Activated B cell treated with CpG ODN at 0.5 μM for 24 hours (primary cell): ENCODE measurements at regions not wholly inside any gene's neighbourhood (a gene's known extent, or its start where the extent isn't known, plus 50 kb on each side); places are given as distances from the start of the nearest gene placed in this dataset.

Source experiments
- ATAC-seq: fragments of 200-7000 bp; cut with Tn5 transposase; one replicate; pipeline ENCODE4 v1.10.0; 2021; ENCODE audit warnings: low read depth, mild to moderate bottlenecking, moderate library complexity
- CTCF ChIA-PET: fragments of 350-600 bp; sonication (Branson Sonifier 250); formaldehyde crosslinking; loops from one replicate; lab custom pipeline; 2021; ENCODE audit warnings: antibody characterized with exemption; lab: Charles Lee
- POLR2A ChIA-PET: fragments of 350-600 bp; sonication (Branson Sonifier 250); formaldehyde crosslinking; loops from one replicate; lab custom pipeline; 2021; ENCODE audit warnings: antibody characterized with exemption; lab: Charles Lee
- DNase-seq: peaks from one replicate; pipeline ENCODE4 v3.0.0; 2022
- H3K27ac Mint-ChIP-seq: one replicate; pipeline ENCODE4 v1.8.0; 2020; ENCODE audit warnings: mixed read lengths
- H3K27me3 Mint-ChIP-seq: one replicate; pipeline ENCODE4 v1.8.0; 2021; ENCODE audit warnings: mixed read lengths
- H3K36me3 Mint-ChIP-seq: one replicate; pipeline ENCODE4 v1.8.0; 2021; ENCODE audit warnings: low read depth, mixed read lengths
- H3K4me1 Mint-ChIP-seq: one replicate; pipeline ENCODE4 v1.8.0; 2021; ENCODE audit warnings: mixed read lengths
- H3K4me3 Mint-ChIP-seq: one replicate; pipeline ENCODE4 v1.8.0; 2020; ENCODE audit warnings: mild to moderate bottlenecking, mixed read lengths
- H3K9me3 Mint-ChIP-seq: one replicate; pipeline ENCODE4 v1.8.0; 2020; ENCODE audit warnings: mixed read lengths
- intact Hi-C: fragments of 100-400 bp; cut with micrococcal nuclease; formaldehyde crosslinking; loops from one replicate; pipeline ENCODE4 v1.15.1; 2024
- TF ChIP-seq, protein P1 (sequence below): fragments of 200-600 bp; IDR thresholded peaks from one replicate; pipeline ENCODE4 v1.8.0; 2022; ENCODE audit warnings: antibody characterized with exemption, mild to moderate bottlenecking

- Mint-ChIP-seq H3K4me1 (no peaks in the 10 kb centered on the region), H3K9me3 (no peaks in the 10 kb centered on the region), H3K36me3 (no peaks in the 10 kb centered on the region), H3K27ac (no peak overlapping the region), H3K4me3 (no peak overlapping the region), H3K27me3 (no peaks in the 10 kb centered on the region)
- CTCF ChIA-PET, result no interaction called here
- TF ChIP-seq, protein P1, sequence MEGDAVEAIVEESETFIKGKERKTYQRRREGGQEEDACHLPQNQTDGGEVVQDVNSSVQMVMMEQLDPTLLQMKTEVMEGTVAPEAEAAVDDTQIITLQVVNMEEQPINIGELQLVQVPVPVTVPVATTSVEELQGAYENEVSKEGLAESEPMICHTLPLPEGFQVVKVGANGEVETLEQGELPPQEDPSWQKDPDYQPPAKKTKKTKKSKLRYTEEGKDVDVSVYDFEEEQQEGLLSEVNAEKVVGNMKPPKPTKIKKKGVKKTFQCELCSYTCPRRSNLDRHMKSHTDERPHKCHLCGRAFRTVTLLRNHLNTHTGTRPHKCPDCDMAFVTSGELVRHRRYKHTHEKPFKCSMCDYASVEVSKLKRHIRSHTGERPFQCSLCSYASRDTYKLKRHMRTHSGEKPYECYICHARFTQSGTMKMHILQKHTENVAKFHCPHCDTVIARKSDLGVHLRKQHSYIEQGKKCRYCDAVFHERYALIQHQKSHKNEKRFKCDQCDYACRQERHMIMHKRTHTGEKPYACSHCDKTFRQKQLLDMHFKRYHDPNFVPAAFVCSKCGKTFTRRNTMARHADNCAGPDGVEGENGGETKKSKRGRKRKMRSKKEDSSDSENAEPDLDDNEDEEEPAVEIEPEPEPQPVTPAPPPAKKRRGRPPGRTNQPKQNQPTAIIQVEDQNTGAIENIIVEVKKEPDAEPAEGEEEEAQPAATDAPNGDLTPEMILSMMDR, result no peak
- ATAC-seq, result no peak
- DNase-seq, result no peak
- POLR2A ChIA-PET, result no interaction called here
- intact Hi-C loops, result no loop called here
These were observed 194.7 kb upstream of the RSPO3 start for GRCh38 chr6:126923807-126924206.

DNA sequence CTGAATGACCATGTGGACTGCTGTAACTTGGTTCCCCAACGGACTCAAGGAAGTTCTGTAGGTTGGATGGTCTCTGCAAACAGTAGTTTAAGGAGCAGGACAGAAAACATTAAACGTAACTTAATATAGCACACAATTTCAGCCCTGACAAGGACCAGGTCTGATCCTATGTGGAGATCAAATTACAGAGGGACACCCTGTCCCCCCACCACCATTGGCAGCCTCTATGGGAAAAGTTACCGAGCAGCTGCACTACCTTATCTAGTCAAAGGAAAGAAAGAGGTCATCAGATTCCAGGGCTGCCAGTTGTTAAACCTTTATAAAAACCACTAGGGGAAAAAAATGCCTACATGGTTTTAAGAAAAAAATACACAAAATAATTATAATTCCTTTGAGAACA lies 191.5 kb upstream of the RSPO3 start:
- ATAC-seq (no peak), DNase-seq (no peak)
- intact Hi-C loops, result no loop called here
- Mint-ChIP-seq H3K27me3 (no peaks in the 10 kb centered on the region), H3K36me3 (no peaks in the 10 kb centered on the region), H3K27ac (no peak overlapping the region), H3K9me3 (no peaks in the 10 kb centered on the region), H3K4me1 (no peaks in the 10 kb centered on the region), H3K4me3 (no peak overlapping the region)
- CTCF ChIA-PET, result no interaction called here
- TF ChIP-seq, protein P1, result no peak
- POLR2A ChIA-PET, result no interaction called here

GRCh38 chr6:126927841-126928240 lies 190.6 kb upstream of the RSPO3 start:
- no peaks in the 10 kb centered on the region for H3K4me1 Mint-ChIP-seq
- no peaks in the 10 kb centered on the region for H3K36me3 Mint-ChIP-seq
- DNase-seq (no peak), ATAC-seq (no peak)
- no peak overlapping the region for H3K27ac Mint-ChIP-seq
- POLR2A ChIA-PET, result no interaction called here
- CTCF ChIA-PET, result no interaction called here
- TF ChIP-seq, protein P1, result no peak
- H3K27me3 Mint-ChIP-seq, result no peaks in the 10 kb centered on the region
- no peaks in the 10 kb centered on the region for H3K9me3 Mint-ChIP-seq
- intact Hi-C loops, result no loop called here
- no peak overlapping the region for H3K4me3 Mint-ChIP-seq

DNA sequence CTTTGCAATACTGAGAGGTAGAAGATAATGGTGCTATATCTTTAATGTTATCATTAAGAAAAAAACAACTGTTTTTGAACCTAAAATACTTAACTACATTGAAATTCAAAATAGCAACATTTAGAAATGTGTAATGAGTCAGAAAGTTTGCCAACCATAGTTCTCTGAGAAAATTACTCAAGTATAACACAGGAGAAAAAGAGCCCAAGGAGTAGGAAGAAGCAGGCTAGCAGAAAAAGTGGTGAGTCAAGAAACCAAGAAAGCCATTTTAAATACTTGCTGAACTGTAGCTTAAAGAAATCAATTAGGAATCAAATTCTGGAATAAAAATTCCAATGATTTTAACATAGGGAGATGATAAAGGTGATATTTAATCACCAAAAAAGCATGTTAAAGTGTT lies 181.0 kb upstream of the RSPO3 start:
- ATAC-seq (no peak), DNase-seq (no peak)
- TF ChIP-seq, protein P1, result no peak
- no peak overlapping the region for H3K27ac Mint-ChIP-seq
- no peaks in the 10 kb centered on the region for H3K36me3 Mint-ChIP-seq
- POLR2A ChIA-PET, result no interaction called here
- H3K4me3 Mint-ChIP-seq, result no peak overlapping the region
- H3K27me3 Mint-ChIP-seq, result no peaks in the 10 kb centered on the region
- intact Hi-C loops, result no loop called here
- no peaks in the 10 kb centered on the region for H3K9me3 Mint-ChIP-seq
- no peaks in the 10 kb centered on the region for H3K4me1 Mint-ChIP-seq
- CTCF ChIA-PET, result no interaction called here

DNA sequence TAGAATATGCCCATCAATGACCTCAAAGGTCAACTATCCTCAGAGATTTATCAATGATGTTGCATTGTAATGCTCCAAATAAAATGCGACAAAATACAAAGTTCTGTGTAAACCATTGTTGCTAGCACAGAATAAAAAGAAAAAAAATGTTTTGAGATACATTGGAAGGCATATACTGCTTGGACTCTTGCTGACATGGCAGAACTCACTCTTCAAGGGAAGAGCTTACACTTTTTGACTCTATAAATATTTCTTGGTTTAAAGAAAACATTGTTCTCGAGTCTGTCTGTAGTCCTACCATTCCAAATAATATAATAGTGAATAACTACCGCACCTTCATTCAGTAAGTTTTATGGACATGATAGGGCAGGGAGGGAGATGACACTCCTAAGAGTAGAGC lies 178.7 kb upstream of the RSPO3 start:
- no peaks in the 10 kb centered on the region for H3K27me3 Mint-ChIP-seq
- CTCF ChIA-PET, result no interaction called here

More for the DNA sequence above, 178.7 kb upstream of the RSPO3 start:
- DNase-seq (no peak), ATAC-seq (no peak)
- Mint-ChIP-seq H3K4me1 (no peaks in the 10 kb centered on the region), H3K36me3 (no peaks in the 10 kb centered on the region), H3K9me3 (no peaks in the 10 kb centered on the region), H3K4me3 (no peak overlapping the region), H3K27ac (no peak overlapping the region)
- TF ChIP-seq, protein P1, result no peak
- POLR2A ChIA-PET, result no interaction called here
- intact Hi-C loops, result no loop called here
